HepG2 (cell line): ENCODE measurements at regions not wholly inside any gene's neighbourhood (a gene's known extent, or its start where the extent isn't known, plus 50 kb on each side); places are given as distances from the start of the nearest gene placed in this dataset.
A peak's percentile ranks its signal among the peaks of the same experiment; 100 is the strongest.

Experiments used
- ATAC-seq: fragments of 200-7000 bp; cut with Tn5 transposase; 3 replicates; pipeline ENCODE4 v1.9.1; 2020; ENCODE audit warnings: mild to moderate bottlenecking, moderate library complexity
- BruUV-seq: library from RNA; stranded (reverse); fragments of 400-500 nt; replicated peaks from 2 replicates; lab custom pipeline; 2021; lab: Mats Ljungman, UMichigan
- CTCF ChIA-PET: fragments of 300-600 bp; formaldehyde crosslinking; extraction: SDS; loops from one replicate; lab custom pipeline; 2021; ENCODE audit warnings: low total read pairs, inconsistent platforms, low intra/inter-chr PET ratio; lab: Yijun Ruan, JAX
- POLR2A ChIA-PET: fragments of 350-600 bp; sonication (Branson Sonifier 250); formaldehyde crosslinking; loops from one replicate; lab custom pipeline; 2020; ENCODE audit warnings: antibody characterized with exemption, inconsistent platforms; lab: Yijun Ruan, JAX
- DNase-seq: peaks from one replicate; pipeline ENCODE4 v3.0.0-alpha.2; 2015; ENCODE audit warnings: low spot score
- FAIRE-seq: peaks from 3 replicates; lab custom pipeline; 2011; peaks lifted over from hg19 to GRCh38; lab: Jason Lieb, UNC
- H2AFZ ChIP-seq: one replicate; pipeline ENCODE4 v1.6.1; 2011; ENCODE audit warnings: low read length, inconsistent platforms
- H3K27ac ChIP-seq: fragments of 300-600 bp; 3 replicates; pipeline ENCODE4 v1.8.0; 2011; ENCODE audit warnings: mixed run types, mild to moderate bottlenecking, mixed read lengths, low read length, inconsistent platforms; ENCODE audit not compliant: insufficient read depth; ENCODE audit errors: extremely low read length
- H3K27me3 ChIP-seq, 2 experiments: fragments of 200-600 bp in 1 of 2; 2 replicates in 1 of 2; 3 replicates in 1 of 2; pipeline versions ENCODE4 v1.6.0 to v1.8.0; 2011; ENCODE audit warnings: low read length in 2 of 2, mild to moderate bottlenecking in 2 of 2, moderate library complexity in 2 of 2, inconsistent platforms in 1 of 2; ENCODE audit not compliant: insufficient read depth in 2 of 2, control insufficient read depth in 1 of 2
- H3K36me3 ChIP-seq, 2 experiments: fragments of 200-600 bp in 1 of 2; replicated peaks in 1 of 2; 2 replicates in 1 of 2; 3 replicates in 1 of 2; pipeline versions ENCODE4 v1.5.1 to v1.8.0; 2011; ENCODE audit warnings: low read length in 2 of 2, inconsistent platforms in 1 of 2; ENCODE audit not compliant: insufficient read depth in 2 of 2, control insufficient read depth in 1 of 2
- H3K4me1 ChIP-seq: 2 replicates; pipeline ENCODE4 v1.5.1; 2012; ENCODE audit warnings: low read length, inconsistent platforms; ENCODE audit not compliant: insufficient read depth
- H3K4me2 ChIP-seq: 2 replicates; pipeline ENCODE4 v1.6.0; 2011; ENCODE audit warnings: low read depth, low read length, inconsistent platforms
- H3K4me3 ChIP-seq, 3 experiments: fragments of 200-600 bp in 1 of 3; sonication (generic), shearing (Covaris generic) in 1 of 3; replicated peaks in 1 of 3; 2 replicates each; pipeline ENCODE4 v1.5.1; 2011 to 2016; ENCODE audit warnings: low read length in 3 of 3, inconsistent platforms in 2 of 3, low read depth in 2 of 3, mild to moderate bottlenecking in 2 of 3, control low read depth in 1 of 3, mixed read lengths in 1 of 3; ENCODE audit not compliant: insufficient read depth in 1 of 3
- H3K79me2 ChIP-seq: one replicate; pipeline ENCODE4 v1.6.1; 2011; ENCODE audit warnings: low read length, inconsistent platforms; ENCODE audit not compliant: insufficient read depth
- H3K9ac ChIP-seq: 2 replicates; pipeline ENCODE4 v1.6.0; 2011; ENCODE audit warnings: mild to moderate bottlenecking, low read depth, low read length, inconsistent platforms; ENCODE audit not compliant: insufficient read depth
- H3K9me3 ChIP-seq: 2 replicates; pipeline ENCODE4 v1.5.1; 2012; ENCODE audit warnings: mild to moderate bottlenecking, low read length
- H4K20me1 ChIP-seq: 2 replicates; pipeline ENCODE4 v1.6.0; 2011; ENCODE audit warnings: inconsistent platforms, mild to moderate bottlenecking, low read length, moderate library complexity; ENCODE audit not compliant: insufficient read depth
- CREB1 ChIP-seq, 2 experiments: fragments of 450-650 bp in 1 of 2; IDR thresholded peaks; 2 replicates each; pipeline ENCODE4 v1.6.1; 2016 to 2017; ENCODE audit warnings: control low read depth in 1 of 2, mild to moderate bottlenecking in 1 of 2, missing compliant biosample characterization in 1 of 2, missing genetic modification characterization in 1 of 2
- MAFK ChIP-seq, 2 experiments: IDR thresholded peaks in 1 of 2; conservative IDR thresholded peaks in 1 of 2; 2 replicates each; pipeline ENCODE4 v1.6.1; 2011; ENCODE audit warnings: improper control_type of control experiment in 2 of 2, low read length in 2 of 2
- NCOA5 ChIP-seq: sonication (generic); formaldehyde crosslinking; IDR thresholded peaks from 2 replicates; pipeline ENCODE4 v1.4.0; 2020; ENCODE audit warnings: missing genetic modification reagents
- RAD51 ChIP-seq: fragments of 450-650 bp; IDR thresholded peaks from 2 replicates; pipeline ENCODE4 v1.6.1; 2016; ENCODE audit warnings: borderline replicate concordance
- ZNF142 ChIP-seq: sonication (generic); formaldehyde crosslinking; IDR thresholded peaks from 2 replicates; pipeline ENCODE4 v1.4.0; 2020; ENCODE audit warnings: missing genetic modification reagents
- ZNF230 ChIP-seq: sonication (generic); formaldehyde crosslinking; IDR thresholded peaks from 2 replicates; pipeline ENCODE4 v1.4.0; 2020; ENCODE audit warnings: mild to moderate bottlenecking, missing genetic modification reagents
- WGBS: methylation state at CpG from one replicate; pipeline ENCODE4 v1.1.6; 2017; ENCODE audit warnings: low lambda C conversion rate; 5-methylcytosine and 5-hydroxymethylcytosine counted together
- in situ Hi-C: cut with HindIII; loops from 2 replicates; pipeline ENCODE4 v1.10.0; 2017; ENCODE audit warnings: low pct_unique_long_range_greater_than_20kb; ENCODE audit not compliant: extremely low pct_ligation_motif_present
- intact Hi-C: fragments of 100-400 bp; cut with micrococcal nuclease; formaldehyde crosslinking; loops from one replicate; pipeline ENCODE4 v1.10.0; 2022; ENCODE audit not compliant: unreplicated experiment
- TF ChIP-seq, protein P1 (sequence below): sonication (generic); formaldehyde crosslinking; IDR thresholded peaks from 2 replicates; pipeline ENCODE4 v1.5.0; 2020; ENCODE audit warnings: missing genetic modification reagents

GRCh38 chr16:54707813-54708212, 222.9 kb upstream of the IRX5 start:
- no peak for FAIRE-seq
- TF ChIP-seq NCOA5, result no peak
- peak; percentile 76 for TF ChIP-seq CREB1 (IDR thresholded peaks at IDR 0.05)
- no peak for TF ChIP-seq CREB1 (CRISPR knock-in tag; IDR thresholded peaks at IDR 0.05)
- ChIA-PET CTCF (no interaction called here), POLR2A (no interaction called here)
- no peaks in the 10 kb centered on the region for H3K36me3 ChIP-seq
- no peak overlapping the region for H3K4me2 ChIP-seq
- no peak overlapping the region for H3K9ac ChIP-seq
- no peak for DNase-seq
- 9% methylated on average over 2 of the region's 2 CpGs for WGBS
- H4K20me1 ChIP-seq, result no peaks in the 10 kb centered on the region
- H3K79me2 ChIP-seq, result no peaks in the 10 kb centered on the region
- H3K4me3 ChIP-seq, result no peak overlapping the region
- ATAC-seq, result no peak
- in situ Hi-C loops (no loop called here), intact Hi-C loops (no loop called here)
- no peaks in the 10 kb centered on the region; a peak in 2 of 5 replicates for H3K27me3 ChIP-seq
- no peaks in the 10 kb centered on the region for H3K9me3 ChIP-seq
- no peak overlapping the region for H3K27ac ChIP-seq
- no peak overlapping the region for H2AFZ ChIP-seq
- H3K4me1 ChIP-seq, result no peaks in the 10 kb centered on the region
- BruUV-seq, result no TSS peak

- Histone ChIP-seq H3K27me3 (no peaks in the 10 kb centered on the region; a peak in 2 of 5 replicates), H3K79me2 (no peaks in the 10 kb centered on the region), H3K4me2 (no peak overlapping the region), H3K36me3 (no peaks in the 10 kb centered on the region), H2AFZ (no peak overlapping the region), H3K9ac (no peak overlapping the region), H4K20me1 (no peaks in the 10 kb centered on the region), H3K4me1 (no peaks in the 10 kb centered on the region), H3K4me3 (no peak overlapping the region), H3K27ac (no peak overlapping the region), H3K9me3 (no peaks in the 10 kb centered on the region)
- DNase-seq (no peak), ATAC-seq (no peak), FAIRE-seq (no peak)
- intact Hi-C loops (no loop called here), in situ Hi-C loops (no loop called here)
- ChIA-PET POLR2A (no interaction called here), CTCF (no interaction called here)
- WGBS, result 21% methylated on average over 2 of the region's 2 CpGs
- BruUV-seq, result no TSS peak
- TF ChIP-seq ZNF142 (CRISPR knock-in tag) (no peak), ZNF230 (CRISPR knock-in tag) (no peak), MAFK (conservative IDR thresholded peaks at IDR 0.05 in 1 of 2, IDR thresholded peaks at IDR 0.05 in 1 of 2; ENCODE audit: low read length in 2 of 2) (peak; percentile 34 to 61; a peak in 3 of 4 replicates), RAD51 (no peak)
- TF ChIP-seq, protein P1, sequence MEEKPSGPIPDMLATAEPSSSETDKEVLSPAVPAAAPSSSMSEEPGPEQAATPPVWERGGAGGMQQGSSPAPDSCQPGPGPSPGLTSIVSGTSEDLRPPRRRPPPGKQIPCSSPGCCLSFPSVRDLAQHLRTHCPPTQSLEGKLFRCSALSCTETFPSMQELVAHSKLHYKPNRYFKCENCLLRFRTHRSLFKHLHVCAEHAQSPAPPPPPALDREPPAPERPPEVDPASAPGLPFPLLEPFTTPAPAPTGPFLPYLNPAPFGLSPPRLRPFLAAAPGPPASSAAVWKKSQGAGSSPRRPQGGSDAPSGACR (CRISPR knock-in tag), result no peak
These were observed 224.3 kb upstream of the IRX5 start for GRCh38 chr16:54706406-54706805.
